ENCODE measurements at regions not wholly inside any gene's neighbourhood (a gene's known extent, or its start where the extent isn't known, plus 50 kb on each side); places are given as distances from the start of the nearest gene placed in this dataset.

- TF ChIP-seq, protein P1, sequence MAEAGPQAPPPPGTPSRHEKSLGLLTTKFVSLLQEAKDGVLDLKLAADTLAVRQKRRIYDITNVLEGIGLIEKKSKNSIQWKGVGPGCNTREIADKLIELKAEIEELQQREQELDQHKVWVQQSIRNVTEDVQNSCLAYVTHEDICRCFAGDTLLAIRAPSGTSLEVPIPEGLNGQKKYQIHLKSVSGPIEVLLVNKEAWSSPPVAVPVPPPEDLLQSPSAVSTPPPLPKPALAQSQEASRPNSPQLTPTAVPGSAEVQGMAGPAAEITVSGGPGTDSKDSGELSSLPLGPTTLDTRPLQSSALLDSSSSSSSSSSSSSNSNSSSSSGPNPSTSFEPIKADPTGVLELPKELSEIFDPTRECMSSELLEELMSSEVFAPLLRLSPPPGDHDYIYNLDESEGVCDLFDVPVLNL (CRISPR knock-in tag; IDR thresholded peaks at IDR 0.05; ENCODE audit: borderline replicate concordance, low read depth): no peak
- no peak for TF ChIP-seq ZNF423 (CRISPR knock-in tag; IDR thresholded peaks at IDR 0.05)
- no peak for TF ChIP-seq NR3C1 (CRISPR knock-in tag; conservative IDR thresholded peaks at IDR 0.05; ENCODE audit: low read depth)
These were observed 251.6 kb upstream of the DUSP10 start (continued) for GRCh38 chr1:221993444-221993948.

DNA sequence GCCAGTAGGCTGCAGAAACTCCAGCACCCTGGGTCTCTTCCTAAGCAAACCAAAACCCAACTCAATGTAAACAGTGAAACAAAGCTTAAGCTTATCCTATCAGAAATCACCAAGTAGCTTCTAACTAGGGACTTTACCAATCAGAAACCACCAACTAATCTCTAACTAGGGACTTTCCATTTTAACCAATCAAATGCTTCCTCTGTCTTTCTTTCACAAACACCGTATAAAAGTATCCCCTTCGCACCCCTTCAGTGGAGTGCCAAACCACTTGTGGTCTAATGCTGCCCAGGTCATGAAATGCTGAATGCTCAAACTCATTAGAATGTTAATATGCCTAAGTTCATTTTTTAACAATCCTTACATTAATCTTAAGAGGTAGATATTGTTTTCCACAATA is 250.5 kb upstream of the DUSP10 start:
- no peaks in the 10 kb centered on the region; the same call in 1 of the 2 replicates for H3K27me3 Mint-ChIP-seq (ENCODE audit: low read depth)
- peaks cover 9% of the 10 kb centered on the region for H3K4me1 Mint-ChIP-seq
- ATAC-seq (no peak), DNase-seq (ENCODE audit: low spot score) (no peak)
- H3K4me3 Mint-ChIP-seq: no peak overlapping the region
- no peak overlapping the region for H3K27ac Mint-ChIP-seq
- ChIA-PET CTCF (interaction anchor here (2.6 kb wide), 1 partner anchor 13 kb away, joined by 8 read pairs; no protein-coding TSS in a partner anchor), POLR2A (no interaction called here)
- H3K36me3 Mint-ChIP-seq: no peaks in the 10 kb centered on the region
- H3K9me3 Mint-ChIP-seq: no peaks in the 10 kb centered on the region
- TF ChIP-seq, protein P2, sequence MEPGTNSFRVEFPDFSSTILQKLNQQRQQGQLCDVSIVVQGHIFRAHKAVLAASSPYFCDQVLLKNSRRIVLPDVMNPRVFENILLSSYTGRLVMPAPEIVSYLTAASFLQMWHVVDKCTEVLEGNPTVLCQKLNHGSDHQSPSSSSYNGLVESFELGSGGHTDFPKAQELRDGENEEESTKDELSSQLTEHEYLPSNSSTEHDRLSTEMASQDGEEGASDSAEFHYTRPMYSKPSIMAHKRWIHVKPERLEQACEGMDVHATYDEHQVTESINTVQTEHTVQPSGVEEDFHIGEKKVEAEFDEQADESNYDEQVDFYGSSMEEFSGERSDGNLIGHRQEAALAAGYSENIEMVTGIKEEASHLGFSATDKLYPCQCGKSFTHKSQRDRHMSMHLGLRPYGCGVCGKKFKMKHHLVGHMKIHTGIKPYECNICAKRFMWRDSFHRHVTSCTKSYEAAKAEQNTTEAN (CRISPR knock-in tag; IDR thresholded peaks at IDR 0.05): no peak
- no peak for TF ChIP-seq ZNF396 (CRISPR knock-in tag; IDR thresholded peaks at IDR 0.05; ENCODE audit: borderline replicate concordance)
- TF ChIP-seq, protein P3, sequence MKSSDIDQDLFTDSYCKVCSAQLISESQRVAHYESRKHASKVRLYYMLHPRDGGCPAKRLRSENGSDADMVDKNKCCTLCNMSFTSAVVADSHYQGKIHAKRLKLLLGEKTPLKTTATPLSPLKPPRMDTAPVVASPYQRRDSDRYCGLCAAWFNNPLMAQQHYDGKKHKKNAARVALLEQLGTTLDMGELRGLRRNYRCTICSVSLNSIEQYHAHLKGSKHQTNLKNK (CRISPR knock-in tag; IDR thresholded peaks at IDR 0.05): no peak
- no peak for TF ChIP-seq NFYB (CRISPR knock-in tag; conservative IDR thresholded peaks at IDR 0.05; ENCODE audit: low read depth)
- TF ChIP-seq ZNF512 (CRISPR knock-in tag; IDR thresholded peaks at IDR 0.05; ENCODE audit: borderline replicate concordance): no peak
- TF ChIP-seq CBFB (CRISPR knock-in tag; IDR thresholded peaks at IDR 0.05; ENCODE audit: low read depth): no peak
- TF ChIP-seq, protein P4, sequence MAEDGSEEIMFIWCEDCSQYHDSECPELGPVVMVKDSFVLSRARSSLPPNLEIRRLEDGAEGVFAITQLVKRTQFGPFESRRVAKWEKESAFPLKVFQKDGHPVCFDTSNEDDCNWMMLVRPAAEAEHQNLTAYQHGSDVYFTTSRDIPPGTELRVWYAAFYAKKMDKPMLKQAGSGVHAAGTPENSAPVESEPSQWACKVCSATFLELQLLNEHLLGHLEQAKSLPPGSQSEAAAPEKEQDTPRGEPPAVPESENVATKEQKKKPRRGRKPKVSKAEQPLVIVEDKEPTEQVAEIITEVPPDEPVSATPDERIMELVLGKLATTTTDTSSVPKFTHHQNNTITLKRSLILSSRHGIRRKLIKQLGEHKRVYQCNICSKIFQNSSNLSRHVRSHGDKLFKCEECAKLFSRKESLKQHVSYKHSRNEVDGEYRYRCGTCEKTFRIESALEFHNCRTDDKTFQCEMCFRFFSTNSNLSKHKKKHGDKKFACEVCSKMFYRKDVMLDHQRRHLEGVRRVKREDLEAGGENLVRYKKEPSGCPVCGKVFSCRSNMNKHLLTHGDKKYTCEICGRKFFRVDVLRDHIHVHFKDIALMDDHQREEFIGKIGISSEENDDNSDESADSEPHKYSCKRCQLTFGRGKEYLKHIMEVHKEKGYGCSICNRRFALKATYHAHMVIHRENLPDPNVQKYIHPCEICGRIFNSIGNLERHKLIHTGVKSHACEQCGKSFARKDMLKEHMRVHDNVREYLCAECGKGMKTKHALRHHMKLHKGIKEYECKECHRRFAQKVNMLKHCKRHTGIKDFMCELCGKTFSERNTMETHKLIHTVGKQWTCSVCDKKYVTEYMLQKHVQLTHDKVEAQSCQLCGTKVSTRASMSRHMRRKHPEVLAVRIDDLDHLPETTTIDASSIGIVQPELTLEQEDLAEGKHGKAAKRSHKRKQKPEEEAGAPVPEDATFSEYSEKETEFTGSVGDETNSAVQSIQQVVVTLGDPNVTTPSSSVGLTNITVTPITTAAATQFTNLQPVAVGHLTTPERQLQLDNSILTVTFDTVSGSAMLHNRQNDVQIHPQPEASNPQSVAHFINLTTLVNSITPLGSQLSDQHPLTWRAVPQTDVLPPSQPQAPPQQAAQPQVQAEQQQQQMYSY (CRISPR knock-in tag; IDR thresholded peaks at IDR 0.05): no peak
- no peak for TF ChIP-seq SP1 (CRISPR knock-in tag; conservative IDR thresholded peaks at IDR 0.05)
- TF ChIP-seq NFATC4 (CRISPR knock-in tag; IDR thresholded peaks at IDR 0.05): no peak
- TF ChIP-seq ZNF423 (CRISPR knock-in tag; IDR thresholded peaks at IDR 0.05): no peak
- no peak for TF ChIP-seq KAT7 (CRISPR knock-in tag; IDR thresholded peaks at IDR 0.05; ENCODE audit: borderline replicate concordance)
- TF ChIP-seq E2F1 (CRISPR knock-in tag; IDR thresholded peaks at IDR 0.05): no peak
- TF ChIP-seq TP53 (CRISPR knock-in tag; IDR thresholded peaks at IDR 0.05): no peak
- no peak for TF ChIP-seq SMAD4 (CRISPR knock-in tag; IDR thresholded peaks at IDR 0.05)
- TF ChIP-seq ZNF532 (CRISPR knock-in tag; IDR thresholded peaks at IDR 0.05; ENCODE audit: borderline replicate concordance): no peak
- no peak for TF ChIP-seq ZNF425 (CRISPR knock-in tag; conservative IDR thresholded peaks at IDR 0.05)
- TF ChIP-seq GRHL2 (CRISPR knock-in tag; IDR thresholded peaks at IDR 0.05; ENCODE audit: insufficient replicate concordance, severe bottlenecking): no peak
- TF ChIP-seq ATF1 (CRISPR knock-in tag; IDR thresholded peaks at IDR 0.05): no peak

All from WTC11 (cell line).